ENCODE measurements at regions not wholly inside any gene's neighbourhood (a gene's known extent, or its start where the extent isn't known, plus 50 kb on each side); places are given as distances from the start of the nearest gene placed in this dataset.

- Histone ChIP-seq H3K27me3 (no peaks in the 10 kb centered on the region), H3K27ac (no peak overlapping the region), H3K9me3 (no peaks in the 10 kb centered on the region), H3K4me1 (no peaks in the 10 kb centered on the region), H3K4me3 (no peak overlapping the region), H3K36me3 (no peaks in the 10 kb centered on the region)
- DNase-seq, result peak in 2 of 3 donors; percentile 20 to 64
- TF ChIP-seq POLR2A (IDR thresholded peaks at IDR 0.05), result no peak
- TF ChIP-seq, protein P1, sequence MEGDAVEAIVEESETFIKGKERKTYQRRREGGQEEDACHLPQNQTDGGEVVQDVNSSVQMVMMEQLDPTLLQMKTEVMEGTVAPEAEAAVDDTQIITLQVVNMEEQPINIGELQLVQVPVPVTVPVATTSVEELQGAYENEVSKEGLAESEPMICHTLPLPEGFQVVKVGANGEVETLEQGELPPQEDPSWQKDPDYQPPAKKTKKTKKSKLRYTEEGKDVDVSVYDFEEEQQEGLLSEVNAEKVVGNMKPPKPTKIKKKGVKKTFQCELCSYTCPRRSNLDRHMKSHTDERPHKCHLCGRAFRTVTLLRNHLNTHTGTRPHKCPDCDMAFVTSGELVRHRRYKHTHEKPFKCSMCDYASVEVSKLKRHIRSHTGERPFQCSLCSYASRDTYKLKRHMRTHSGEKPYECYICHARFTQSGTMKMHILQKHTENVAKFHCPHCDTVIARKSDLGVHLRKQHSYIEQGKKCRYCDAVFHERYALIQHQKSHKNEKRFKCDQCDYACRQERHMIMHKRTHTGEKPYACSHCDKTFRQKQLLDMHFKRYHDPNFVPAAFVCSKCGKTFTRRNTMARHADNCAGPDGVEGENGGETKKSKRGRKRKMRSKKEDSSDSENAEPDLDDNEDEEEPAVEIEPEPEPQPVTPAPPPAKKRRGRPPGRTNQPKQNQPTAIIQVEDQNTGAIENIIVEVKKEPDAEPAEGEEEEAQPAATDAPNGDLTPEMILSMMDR (IDR thresholded peaks at IDR 0.05), result no peak
These were observed 98.1 kb upstream of the GRIP1 start for GRCh38 chr12:66776974-66777373.

DNA sequence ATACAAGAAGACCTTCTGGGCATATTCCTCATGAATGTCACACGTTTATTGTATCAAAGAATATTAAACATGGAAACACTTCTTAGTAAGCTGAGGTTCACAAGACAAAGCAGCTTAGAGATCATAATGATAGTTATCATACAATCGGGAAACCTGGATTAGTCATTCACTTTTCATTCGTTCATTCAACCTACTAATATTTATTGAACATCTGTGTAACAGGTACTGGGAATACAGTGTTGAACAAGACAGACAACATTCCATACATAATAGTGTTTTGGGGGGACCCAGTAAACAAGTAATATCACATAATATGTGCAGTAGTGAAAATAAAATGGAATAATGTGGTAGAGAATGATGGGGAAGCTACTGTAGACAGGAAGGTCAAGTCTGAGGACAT lies 100.6 kb upstream of the GRIP1 start:
- TF ChIP-seq POLR2A (IDR thresholded peaks at IDR 0.05), result no peak
- TF ChIP-seq, protein P1 (IDR thresholded peaks at IDR 0.05), result no peak
- H3K27me3 ChIP-seq, result no peaks in the 10 kb centered on the region

DNA sequence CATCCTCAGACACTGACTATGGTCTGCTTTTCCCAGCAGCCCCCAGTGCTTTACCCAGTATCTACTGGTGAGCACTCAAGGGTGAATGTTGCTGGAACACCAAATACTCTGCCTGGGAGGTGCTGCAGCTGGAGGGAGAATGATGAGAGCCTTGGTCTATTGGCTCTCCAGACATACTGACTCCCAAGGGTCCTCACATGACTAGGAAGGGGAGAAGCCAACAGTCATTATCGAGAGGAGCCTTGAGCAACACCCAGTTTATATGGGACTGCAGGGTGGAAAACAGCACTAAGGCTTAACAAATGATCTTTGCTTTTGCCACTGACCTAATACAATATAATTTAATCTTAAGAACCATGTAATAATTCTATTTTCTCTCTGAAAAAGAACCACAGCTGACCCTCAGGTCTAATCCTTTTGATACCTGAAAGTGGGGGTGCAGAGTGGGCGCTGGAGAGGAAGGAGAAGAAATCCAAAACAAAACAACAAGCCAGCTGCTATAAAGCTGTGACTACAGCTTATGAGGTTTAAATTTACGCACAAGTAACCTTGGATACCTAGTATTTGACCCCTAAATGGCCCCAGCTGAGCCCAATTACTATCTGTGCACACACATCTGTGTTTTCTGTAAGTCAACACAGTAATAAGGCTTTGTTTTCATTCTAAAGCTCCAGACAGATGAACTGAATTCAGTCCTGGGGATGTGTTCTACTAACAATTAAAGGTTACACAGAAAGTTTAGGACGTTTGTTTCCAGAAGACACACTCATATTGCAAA lies 107.8 kb upstream of the GRIP1 start:
- no peak for TF ChIP-seq POLR2A (IDR thresholded peaks at IDR 0.05)
- TF ChIP-seq, protein P1 (IDR thresholded peaks at IDR 0.05), result no peak
- H3K4me3 ChIP-seq, result no peak overlapping the region

More for the DNA sequence above, 100.6 kb upstream of the GRIP1 start:
- H3K36me3 ChIP-seq, result no peaks in the 10 kb centered on the region
- DNase-seq, result no peak
- H3K4me3 ChIP-seq, result no peak overlapping the region
- H3K4me1 ChIP-seq, result no peaks in the 10 kb centered on the region
- no peak overlapping the region for H3K27ac ChIP-seq
- H3K9me3 ChIP-seq, result no peaks in the 10 kb centered on the region

DNA sequence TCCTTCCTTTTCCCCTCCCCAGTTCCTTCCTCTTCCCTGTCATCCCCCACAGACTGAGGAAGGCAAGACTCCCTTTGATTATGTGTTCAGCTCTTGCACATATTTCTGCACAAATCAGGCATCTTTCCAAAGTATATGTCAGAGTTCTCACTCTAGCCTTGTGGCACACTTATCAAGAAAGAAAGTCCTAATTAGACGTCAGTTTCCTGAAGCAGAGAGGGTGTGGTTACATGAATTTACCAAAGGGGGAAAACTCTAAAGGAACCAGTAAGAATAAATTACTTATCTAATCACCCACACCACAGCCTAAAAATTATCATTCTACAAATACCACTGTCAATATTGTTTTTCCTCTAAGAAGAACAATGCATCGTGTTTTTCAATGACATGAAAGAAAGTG lies 120.7 kb upstream of the GRIP1 start:
- Histone ChIP-seq H3K27ac (no peak overlapping the region), H3K27me3 (no peaks in the 10 kb centered on the region), H3K4me3 (no peak overlapping the region), H3K4me1 (no peaks in the 10 kb centered on the region), H3K9me3 (no peaks in the 10 kb centered on the region), H3K36me3 (no peaks in the 10 kb centered on the region)
- no peak for DNase-seq
- TF ChIP-seq, protein P1 (IDR thresholded peaks at IDR 0.05), result no peak
- no peak for TF ChIP-seq POLR2A (IDR thresholded peaks at IDR 0.05)

More for the DNA sequence above, 107.8 kb upstream of the GRIP1 start:
- Histone ChIP-seq H3K4me1 (no peaks in the 10 kb centered on the region), H3K27ac (no peak overlapping the region), H3K9me3 (no peaks in the 10 kb centered on the region), H3K36me3 (no peaks in the 10 kb centered on the region), H3K27me3 (no peaks in the 10 kb centered on the region)
- DNase-seq, result no peak

DNA sequence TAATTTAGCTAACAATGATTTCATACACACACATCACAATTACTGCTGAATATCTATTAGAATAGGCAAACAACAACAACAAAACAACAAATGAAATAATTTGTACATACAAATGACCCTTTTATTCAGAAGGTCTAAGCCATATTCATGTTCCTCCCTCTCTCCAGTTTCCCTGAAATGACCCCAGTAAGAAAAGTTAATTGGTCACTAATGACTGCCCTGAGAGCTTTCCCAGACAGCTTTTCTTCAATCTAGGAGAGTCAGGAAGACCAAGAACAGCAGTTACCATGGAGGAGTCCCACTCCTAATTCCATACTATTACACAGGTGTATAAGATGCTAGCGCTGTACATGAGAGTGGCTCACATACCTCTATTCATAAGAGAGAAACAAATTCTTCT lies 121.2 kb upstream of the GRIP1 start:
- no peaks in the 10 kb centered on the region for H3K4me1 ChIP-seq
- H3K4me3 ChIP-seq, result no peak overlapping the region
- TF ChIP-seq POLR2A (IDR thresholded peaks at IDR 0.05), result no peak
- TF ChIP-seq, protein P1 (IDR thresholded peaks at IDR 0.05), result no peak
- H3K27ac ChIP-seq, result no peak overlapping the region
- H3K36me3 ChIP-seq, result no peaks in the 10 kb centered on the region
- H3K27me3 ChIP-seq, result no peaks in the 10 kb centered on the region
- H3K9me3 ChIP-seq, result no peaks in the 10 kb centered on the region
- no peak for DNase-seq

Measured in Peyer's patch (tissue), 4 donors.